Adrenal gland (tissue), 9 donors: ENCODE measurements at regions not wholly inside any gene's neighbourhood (a gene's known extent, or its start where the extent isn't known, plus 50 kb on each side); places are given as distances from the start of the nearest gene placed in this dataset.

ENCODE experiments used
- DNase-seq, 7 donors: peaks; one replicate each; pipeline ENCODE4 v3.0.0-alpha.2; 2019 to 2020
- H3K27ac ChIP-seq, 5 donors: fragments of 200-600 bp; sonication (generic) in 4 of 5; 1 replicate in 3 of 5; 2 replicates in 2 of 5; pipeline versions ENCODE4 v1.5.1 to v1.8.0; 2016 to 2020; ENCODE audit warnings: mild to moderate bottlenecking in 1 of 5
- H3K27me3 ChIP-seq: fragments of 200-600 bp; 2 replicates; pipeline ENCODE4 v1.8.0; 2021
- H3K36me3 ChIP-seq, 2 donors: fragments of 200-600 bp; replicated peaks in 1 of 2; 1 replicate in 1 of 2; 2 replicates in 1 of 2; pipeline versions ENCODE4 v1.5.1 to v1.8.0; 2018 to 2022
- H3K4me1 ChIP-seq, 2 donors: fragments of 200-600 bp; replicated peaks in 1 of 2; 1 replicate in 1 of 2; 2 replicates in 1 of 2; pipeline versions ENCODE4 v1.5.1 to v1.8.0; 2018 to 2021
- H3K4me3 ChIP-seq, 4 donors: fragments of 200-600 bp; sonication (generic) in 3 of 4; one replicate each; pipeline ENCODE4 v1.5.1; 2016 to 2018
- H3K9me3 ChIP-seq, 3 donors: fragments of 200-600 bp; sonication (generic) in 1 of 3; replicated peaks in 1 of 3; 1 replicate in 2 of 3; 2 replicates in 1 of 3; pipeline versions ENCODE4 v1.5.1 to v1.8.0; 2016 to 2021
- CTCF ChIP-seq, 6 experiments: fragments of 450-650 bp in 4 of 6; fragments of 200-600 bp in 2 of 6; sonication (generic) in 1 of 6; IDR thresholded peaks; 1 replicate in 5 of 6; 2 replicates in 1 of 6; pipeline versions ENCODE4 v1.5.1 to v1.8.0; 2016 to 2021; ENCODE audit warnings: antibody characterized with exemption in 6 of 6, mild to moderate bottlenecking in 2 of 6, moderate library complexity in 1 of 6
- POLR2A ChIP-seq, 2 donors: fragments of 450-650 bp; IDR thresholded peaks; one replicate each; pipeline ENCODE4 v1.6.1; 2017; ENCODE audit warnings: antibody characterized with exemption in 2 of 2, mild to moderate bottlenecking in 2 of 2, moderate library complexity in 1 of 2
- WGBS, 4 donors: extraction: QIAGEN DNeasy Blood & Tissue Kit in 2 of 4; methylation state at CpG; one replicate each; pipeline versions ENCODE4 v1.1.5 to v1.1.7; 2013 to 2017; 5-methylcytosine and 5-hydroxymethylcytosine counted together
- intact Hi-C, 2 donors: fragments of 100-400 bp; cut with DNase I; formaldehyde crosslinking; loops; one replicate each; pipeline versions ENCODE4 v1.14.1 to v1.15.0; 2022 to 2023
- donor health status: healthy with polysubstance abuse.
- donor health status: Bipolar disorder and iron deficiency.
- donor health status: DM: yes; HTN: yes; CAD: no.
- donor health status: DM: no; HTN: no; CAD: no.
- donor health status: DM: no; HTN: no; CAD: no.

DNA sequence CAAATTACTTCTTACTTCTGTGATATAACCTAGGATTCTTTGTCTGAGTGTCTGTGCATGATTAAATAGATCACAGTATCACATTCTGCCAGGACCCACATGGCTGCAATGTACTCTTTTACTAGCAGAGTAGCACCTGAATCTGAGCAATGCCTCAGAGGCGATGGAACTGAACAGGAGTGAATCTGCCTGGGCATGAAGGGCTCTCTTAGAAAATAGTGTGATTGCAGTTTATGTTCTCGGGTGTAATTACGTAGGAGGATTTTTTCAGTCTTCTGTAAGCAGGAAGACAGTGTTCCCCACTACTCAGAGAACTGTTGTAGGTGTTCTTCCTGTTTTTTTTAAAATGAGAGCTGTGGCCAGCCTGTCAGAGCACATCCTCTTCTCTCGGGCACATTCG, 802.3 kb downstream of the NLGN4Y start:
- intact Hi-C loops = no loop called here
- no peaks in the 10 kb centered on the region for H3K36me3 ChIP-seq
- DNase-seq = no peak
- no peaks in the 10 kb centered on the region for H3K9me3 ChIP-seq
- TF ChIP-seq CTCF (IDR thresholded peaks at IDR 0.05) (no peak), POLR2A (IDR thresholded peaks at IDR 0.05) (no peak)
- WGBS, 4 donors = 53 to 59% methylated on average over 5 of the region's 5 CpGs; no CpG with 5 or more reads in 2 of the 4 donors
- H3K4me1 ChIP-seq = no peaks in the 10 kb centered on the region
- H3K27me3 ChIP-seq = no peaks in the 10 kb centered on the region
- H3K27ac ChIP-seq = no peak overlapping the region
- no peak overlapping the region for H3K4me3 ChIP-seq

- no peak overlapping the region for H3K4me3 ChIP-seq
- H3K9me3 ChIP-seq = no peaks in the 10 kb centered on the region
- 67 to 80% methylated on average over 3 of the region's 3 CpGs; no CpG with 5 or more reads in 2 of the 4 donors for WGBS, 4 donors
- no peaks in the 10 kb centered on the region for H3K4me1 ChIP-seq
- H3K36me3 ChIP-seq = no peaks in the 10 kb centered on the region
- TF ChIP-seq CTCF (IDR thresholded peaks at IDR 0.05) (no peak), POLR2A (IDR thresholded peaks at IDR 0.05) (no peak)
- no peak overlapping the region for H3K27ac ChIP-seq
- intact Hi-C loops = no loop called here
- no peaks in the 10 kb centered on the region for H3K27me3 ChIP-seq
- DNase-seq = no peak
Measured at GRCh38 chrY:15328848-15329247, 804.5 kb downstream of the NLGN4Y start.

- Histone ChIP-seq H3K9me3 (no peaks in the 10 kb centered on the region), H3K27ac (no peak overlapping the region), H3K27me3 (no peaks in the 10 kb centered on the region), H3K36me3 (no peaks in the 10 kb centered on the region), H3K4me3 (no peak overlapping the region), H3K4me1 (no peaks in the 10 kb centered on the region)
- intact Hi-C loops = no loop called here
- no peak for TF ChIP-seq POLR2A (IDR thresholded peaks at IDR 0.05)
- TF ChIP-seq CTCF (IDR thresholded peaks at IDR 0.05) = no peak
- 30 to 38% methylated on average over 2 to 4 of the region's 4 CpGs; no CpG with 5 or more reads in 2 of the 4 donors for WGBS, 4 donors
- no peak for DNase-seq
Measured at GRCh38 chrY:15343522-15343921, 819.2 kb downstream of the NLGN4Y start.

DNA sequence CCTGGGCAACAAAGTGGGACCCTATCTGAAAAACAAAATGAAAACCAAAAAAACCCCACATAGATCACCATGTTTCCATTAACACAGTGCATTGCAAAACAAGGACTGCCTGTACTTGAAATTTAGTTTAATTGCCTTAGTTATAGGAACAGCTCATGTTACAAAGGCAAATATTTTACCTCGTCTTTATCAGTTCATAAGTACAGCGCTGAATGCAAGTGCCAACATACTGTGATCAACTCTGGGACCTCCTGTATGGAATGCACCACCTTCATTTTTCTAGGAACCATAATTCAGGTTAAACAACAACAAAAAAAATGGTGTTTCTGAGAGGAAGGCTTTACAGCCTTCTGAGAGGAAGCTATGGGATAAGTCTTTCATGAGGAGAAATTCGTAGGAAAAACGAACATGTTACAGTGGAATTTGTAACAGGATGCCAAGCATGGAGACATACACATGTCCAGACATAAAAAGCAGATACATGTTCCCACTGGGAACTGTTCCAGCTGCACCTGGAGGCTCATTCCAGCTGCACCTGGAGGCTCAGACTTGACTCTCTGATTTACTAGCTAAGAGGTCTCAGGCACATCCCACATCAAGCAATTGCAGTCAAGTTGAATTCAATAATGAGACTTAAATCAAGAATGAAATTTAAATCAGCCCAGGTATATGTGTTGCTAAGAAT, 821.3 kb downstream of the NLGN4Y start:
- Histone ChIP-seq H3K4me3 (no peak overlapping the region), H3K36me3 (no peaks in the 10 kb centered on the region), H3K9me3 (no peaks in the 10 kb centered on the region), H3K27me3 (no peaks in the 10 kb centered on the region), H3K4me1 (no peaks in the 10 kb centered on the region), H3K27ac (no peak overlapping the region)
- intact Hi-C loops = no loop called here
- 81 to 88% methylated on average over 4 of the region's 4 CpGs; no CpG with 5 or more reads in 2 of the 4 donors for WGBS, 4 donors
- DNase-seq = no peak
- TF ChIP-seq POLR2A (IDR thresholded peaks at IDR 0.05) = no peak

GRCh38 chrY:15349351-15349750, 825.0 kb downstream of the NLGN4Y start:
- no peak for DNase-seq
- TF ChIP-seq POLR2A (IDR thresholded peaks at IDR 0.05) = no peak
- TF ChIP-seq CTCF (IDR thresholded peaks at IDR 0.05) = no peak
- H3K9me3 ChIP-seq = no peaks in the 10 kb centered on the region
- no peaks in the 10 kb centered on the region for H3K4me1 ChIP-seq
- no peak overlapping the region for H3K4me3 ChIP-seq
- H3K36me3 ChIP-seq = no peaks in the 10 kb centered on the region
- H3K27ac ChIP-seq = no peak overlapping the region
- WGBS, 4 donors = 49 to 51% methylated on average over 2 of the region's 2 CpGs; no CpG with 5 or more reads in 2 of the 4 donors
- no peaks in the 10 kb centered on the region for H3K27me3 ChIP-seq
- intact Hi-C loops = no loop called here
